ENCODE measurements at regions not wholly inside any gene's neighbourhood (a gene's known extent, or its start where the extent isn't known, plus 50 kb on each side); places are given as distances from the start of the nearest gene placed in this dataset.

DNA sequence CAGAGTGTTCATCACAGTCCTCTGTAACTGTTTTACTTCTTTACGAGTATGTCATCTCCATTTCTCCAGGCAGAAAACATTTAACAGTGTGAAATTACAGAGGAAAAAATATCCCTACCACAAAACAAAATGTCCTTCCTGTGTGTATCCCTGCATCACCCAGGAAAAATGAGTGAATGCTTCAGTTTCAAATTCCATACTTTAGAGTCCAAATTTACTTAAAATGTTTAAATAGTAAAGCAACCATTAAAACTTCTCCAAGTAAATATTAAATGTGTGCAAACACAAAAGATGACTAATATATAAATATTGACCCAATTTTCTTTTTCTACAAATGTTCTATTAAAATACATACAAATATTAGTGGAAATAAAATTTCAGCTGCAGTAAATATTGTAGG is 1016.6 kb upstream of the PCDH20 start:
- Histone ChIP-seq H3K4me3 (no peak overlapping the region), H3K9me2 (replicated peaks; ENCODE audit: insufficient read depth) (no peaks in the 10 kb centered on the region), H3K4me1 (ENCODE audit: insufficient read depth) (no peaks in the 10 kb centered on the region), H3K36me3 (replicated peaks; ENCODE audit: insufficient read depth, low read depth) (no peaks in the 10 kb centered on the region), H3K9me3 (ENCODE audit: low read depth) (no peaks in the 10 kb centered on the region), H3K79me2 (no peaks in the 10 kb centered on the region), H4K20me1 (ENCODE audit: insufficient read depth, poor library complexity, severe bottlenecking) (no peaks in the 10 kb centered on the region), H3K27ac (no peak overlapping the region), H2AFZ (no peak overlapping the region), H3K27me3 (no peaks in the 10 kb centered on the region), H3K4me2 (no peak overlapping the region)
- no peak for TF ChIP-seq EZH2phosphoT487 (IDR thresholded peaks at IDR 0.05; ENCODE audit: low read depth, severe bottlenecking, unreplicated experiment)
- TF ChIP-seq EZH2 (IDR thresholded peaks at IDR 0.05; ENCODE audit: borderline replicate concordance) = no peak
- TF ChIP-seq, protein P1, sequence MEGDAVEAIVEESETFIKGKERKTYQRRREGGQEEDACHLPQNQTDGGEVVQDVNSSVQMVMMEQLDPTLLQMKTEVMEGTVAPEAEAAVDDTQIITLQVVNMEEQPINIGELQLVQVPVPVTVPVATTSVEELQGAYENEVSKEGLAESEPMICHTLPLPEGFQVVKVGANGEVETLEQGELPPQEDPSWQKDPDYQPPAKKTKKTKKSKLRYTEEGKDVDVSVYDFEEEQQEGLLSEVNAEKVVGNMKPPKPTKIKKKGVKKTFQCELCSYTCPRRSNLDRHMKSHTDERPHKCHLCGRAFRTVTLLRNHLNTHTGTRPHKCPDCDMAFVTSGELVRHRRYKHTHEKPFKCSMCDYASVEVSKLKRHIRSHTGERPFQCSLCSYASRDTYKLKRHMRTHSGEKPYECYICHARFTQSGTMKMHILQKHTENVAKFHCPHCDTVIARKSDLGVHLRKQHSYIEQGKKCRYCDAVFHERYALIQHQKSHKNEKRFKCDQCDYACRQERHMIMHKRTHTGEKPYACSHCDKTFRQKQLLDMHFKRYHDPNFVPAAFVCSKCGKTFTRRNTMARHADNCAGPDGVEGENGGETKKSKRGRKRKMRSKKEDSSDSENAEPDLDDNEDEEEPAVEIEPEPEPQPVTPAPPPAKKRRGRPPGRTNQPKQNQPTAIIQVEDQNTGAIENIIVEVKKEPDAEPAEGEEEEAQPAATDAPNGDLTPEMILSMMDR (IDR thresholded peaks at IDR 0.05; ENCODE audit: poor library complexity) = no peak
- no peak for DNase-seq (ENCODE audit: low spot score)
- 96% methylated on average over 1 of the region's 1 CpG for WGBS (ENCODE audit: low lambda C conversion rate, missing lambda C conversion rate)

DNA sequence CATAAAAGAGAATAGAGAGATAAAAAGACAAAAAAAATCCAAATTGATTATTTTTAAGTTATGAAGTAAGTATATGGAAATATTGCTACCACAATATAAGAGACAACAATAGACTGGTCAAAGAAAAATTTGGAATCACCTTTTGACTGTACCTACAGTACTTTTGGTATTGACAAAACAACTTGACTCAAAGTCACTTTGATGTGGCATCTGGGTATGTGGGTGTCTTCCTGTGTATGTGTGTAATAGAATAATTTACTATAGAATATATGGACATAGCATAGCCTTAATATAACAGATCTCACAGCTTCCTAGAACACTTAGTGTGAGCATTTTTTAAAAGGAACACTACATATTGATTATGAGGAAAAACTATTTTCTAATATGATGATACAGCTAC is 1016.2 kb upstream of the PCDH20 start:
- TF ChIP-seq EZH2phosphoT487 (IDR thresholded peaks at IDR 0.05; ENCODE audit: low read depth, severe bottlenecking, unreplicated experiment) = no peak
- Histone ChIP-seq H3K4me2 (no peak overlapping the region), H3K27ac (no peak overlapping the region), H3K79me2 (no peaks in the 10 kb centered on the region), H3K27me3 (no peaks in the 10 kb centered on the region), H3K9me2 (replicated peaks; ENCODE audit: insufficient read depth) (no peaks in the 10 kb centered on the region), H3K36me3 (replicated peaks; ENCODE audit: insufficient read depth, low read depth) (no peaks in the 10 kb centered on the region), H3K4me1 (ENCODE audit: insufficient read depth) (no peaks in the 10 kb centered on the region), H2AFZ (no peak overlapping the region), H3K4me3 (no peak overlapping the region), H4K20me1 (ENCODE audit: insufficient read depth, poor library complexity, severe bottlenecking) (no peaks in the 10 kb centered on the region), H3K9me3 (ENCODE audit: low read depth) (no peaks in the 10 kb centered on the region)
- DNase-seq (ENCODE audit: low spot score) = no peak

DNA sequence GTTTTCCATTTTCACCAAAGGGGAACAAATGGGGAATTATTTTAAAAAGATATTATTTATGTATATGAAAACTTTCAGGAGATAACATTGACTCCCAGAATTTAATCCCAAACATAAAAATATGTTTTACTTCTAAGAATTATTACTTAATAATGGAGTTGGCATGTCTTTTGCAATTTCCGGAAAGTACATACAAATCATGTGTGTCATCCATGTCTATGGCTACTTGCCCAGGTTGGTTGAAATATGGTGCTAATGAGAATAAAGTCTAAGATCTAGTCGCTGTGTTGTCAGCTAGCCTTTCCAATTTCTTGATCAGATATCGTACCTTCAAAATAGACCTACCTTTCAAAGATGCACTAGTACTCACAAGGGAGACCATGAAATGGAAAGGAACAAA is 1003.2 kb upstream of the PCDH20 start:
- WGBS (ENCODE audit: low lambda C conversion rate, missing lambda C conversion rate) = 93% methylated on average over 3 of the region's 3 CpGs
- H3K9me3 ChIP-seq (ENCODE audit: low read depth) = no peaks in the 10 kb centered on the region
- H3K36me3 ChIP-seq (replicated peaks; ENCODE audit: insufficient read depth, low read depth) = no peaks in the 10 kb centered on the region
- H3K27ac ChIP-seq = no peak overlapping the region
- H3K4me2 ChIP-seq = no peak overlapping the region
- H3K79me2 ChIP-seq = no peaks in the 10 kb centered on the region
- no peak for DNase-seq (ENCODE audit: low spot score)
- no peak overlapping the region for H3K4me3 ChIP-seq
- H2AFZ ChIP-seq = no peak overlapping the region
- no peaks in the 10 kb centered on the region for H3K4me1 ChIP-seq (ENCODE audit: insufficient read depth)
- no peaks in the 10 kb centered on the region for H3K27me3 ChIP-seq
- no peaks in the 10 kb centered on the region for H4K20me1 ChIP-seq (ENCODE audit: insufficient read depth, poor library complexity, severe bottlenecking)
- TF ChIP-seq EZH2phosphoT487 (IDR thresholded peaks at IDR 0.05; ENCODE audit: low read depth, severe bottlenecking, unreplicated experiment) (no peak), EZH2 (IDR thresholded peaks at IDR 0.05; ENCODE audit: borderline replicate concordance) (no peak)
- no peaks in the 10 kb centered on the region for H3K9me2 ChIP-seq (replicated peaks; ENCODE audit: insufficient read depth)

DNA sequence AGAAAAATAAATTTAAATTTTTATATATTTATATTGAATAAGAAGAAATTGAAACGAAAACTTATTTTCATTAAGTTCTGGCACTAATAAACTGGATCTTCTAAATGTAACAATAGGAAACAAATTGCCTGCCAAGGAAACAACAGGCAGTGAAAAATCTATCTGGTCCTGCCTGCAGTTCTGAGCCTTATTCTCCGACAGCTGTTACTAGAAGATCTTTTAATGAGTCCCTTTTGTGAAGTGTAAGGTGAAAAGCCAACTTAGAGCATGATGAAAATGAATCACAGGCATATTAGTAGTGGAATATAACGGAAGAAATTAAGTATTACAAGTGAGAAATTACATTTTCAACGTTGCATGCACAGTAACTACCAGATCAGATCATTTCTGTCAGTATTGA is 1002.7 kb upstream of the PCDH20 start:
- WGBS (ENCODE audit: low lambda C conversion rate, missing lambda C conversion rate) = 79% methylated on average over 4 of the region's 4 CpGs

More for the DNA sequence above, 1002.7 kb upstream of the PCDH20 start:
- no peaks in the 10 kb centered on the region for H3K36me3 ChIP-seq (replicated peaks; ENCODE audit: insufficient read depth, low read depth)
- H4K20me1 ChIP-seq (ENCODE audit: insufficient read depth, poor library complexity, severe bottlenecking) = no peaks in the 10 kb centered on the region
- H2AFZ ChIP-seq = no peak overlapping the region
- no peak overlapping the region for H3K27ac ChIP-seq
- H3K9me2 ChIP-seq (replicated peaks; ENCODE audit: insufficient read depth) = no peaks in the 10 kb centered on the region
- H3K79me2 ChIP-seq = no peaks in the 10 kb centered on the region
- H3K27me3 ChIP-seq = no peaks in the 10 kb centered on the region
- TF ChIP-seq EZH2phosphoT487 (IDR thresholded peaks at IDR 0.05; ENCODE audit: low read depth, severe bottlenecking, unreplicated experiment) = no peak
- TF ChIP-seq EZH2 (IDR thresholded peaks at IDR 0.05; ENCODE audit: borderline replicate concordance) = no peak
- TF ChIP-seq, protein P1 (IDR thresholded peaks at IDR 0.05; ENCODE audit: poor library complexity) = no peak
- H3K9me3 ChIP-seq (ENCODE audit: low read depth) = no peaks in the 10 kb centered on the region
- H3K4me3 ChIP-seq = no peak overlapping the region
- no peak for DNase-seq (ENCODE audit: low spot score)
- no peaks in the 10 kb centered on the region for H3K4me1 ChIP-seq (ENCODE audit: insufficient read depth)
- no peak overlapping the region for H3K4me2 ChIP-seq

Data from hepatocyte (in vitro differentiated cells).